HG03045 (cell line): ENCODE measurements at regions not wholly inside any gene's neighbourhood (a gene's known extent, or its start where the extent isn't known, plus 50 kb on each side); places are given as distances from the start of the nearest gene placed in this dataset.
A peak's percentile ranks its signal among the peaks of the same experiment; 100 is the strongest.

Source experiments
- ATAC-seq: cut with Tn5 transposase; IDR thresholded peaks from one replicate; pipeline ENCODE4 v1.9.1; 2021; ENCODE audit warnings: mild to moderate bottlenecking, moderate library complexity; ENCODE audit not compliant: unreplicated experiment

DNA sequence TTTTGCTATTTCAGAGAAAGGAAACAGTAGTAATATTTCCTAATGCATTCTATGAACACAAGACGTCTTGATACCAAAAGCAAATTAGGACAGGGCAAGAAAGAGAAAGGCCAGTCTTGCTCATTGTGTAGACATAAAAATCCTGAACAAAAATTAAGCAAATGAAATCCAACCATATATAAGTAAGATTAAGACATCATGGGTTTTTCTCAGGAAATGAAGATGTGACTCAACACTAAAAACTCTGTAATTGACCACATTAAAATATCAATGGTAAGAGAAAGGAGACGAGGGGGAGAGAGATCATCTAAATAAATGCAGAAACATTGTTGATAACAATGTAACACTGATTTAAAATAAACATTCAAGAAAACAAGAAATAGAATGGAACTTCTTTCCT lies 205.4 kb downstream of the SOD2 start:
- ATAC-seq, result no peak

DNA sequence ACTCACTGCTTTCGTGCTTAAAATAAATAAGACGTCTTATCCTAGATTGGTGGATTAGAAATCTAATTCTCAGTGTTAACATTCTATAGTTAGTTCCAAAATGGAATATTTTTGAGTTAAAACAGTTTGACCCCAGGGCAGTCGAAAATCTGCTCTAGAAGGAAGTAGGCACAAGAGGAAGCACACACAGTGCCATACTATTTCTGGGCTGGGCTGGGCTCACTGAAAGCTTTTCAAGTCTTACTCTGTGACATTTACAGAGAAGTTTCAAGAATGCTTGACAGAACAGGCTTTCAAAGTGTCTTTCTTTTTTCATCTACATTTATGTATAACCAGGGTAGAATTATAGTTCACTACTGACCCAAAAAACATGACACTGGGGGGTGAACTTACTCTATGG lies 209.8 kb downstream of the SOD2 start:
- ATAC-seq, result no peak

DNA sequence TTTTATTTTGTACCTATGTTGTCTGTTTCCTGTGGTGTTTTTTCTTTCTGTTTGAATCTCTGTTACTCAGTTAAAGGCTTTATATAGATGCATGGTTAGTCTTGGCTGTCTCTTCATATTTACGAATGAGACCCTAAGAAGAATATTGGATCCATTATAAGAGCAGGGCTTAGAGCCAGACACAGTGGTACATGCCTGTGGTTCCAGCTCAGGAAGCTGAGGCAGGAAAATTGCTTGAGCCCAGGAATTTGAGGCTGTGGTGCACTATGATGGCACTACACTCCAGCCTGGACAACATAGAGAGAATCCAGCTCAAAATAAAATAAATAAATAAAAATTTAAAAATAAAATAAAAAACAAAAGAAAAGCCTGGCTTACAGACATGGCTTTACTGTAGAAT lies 211.1 kb downstream of the SOD2 start:
- no peak for ATAC-seq

DNA sequence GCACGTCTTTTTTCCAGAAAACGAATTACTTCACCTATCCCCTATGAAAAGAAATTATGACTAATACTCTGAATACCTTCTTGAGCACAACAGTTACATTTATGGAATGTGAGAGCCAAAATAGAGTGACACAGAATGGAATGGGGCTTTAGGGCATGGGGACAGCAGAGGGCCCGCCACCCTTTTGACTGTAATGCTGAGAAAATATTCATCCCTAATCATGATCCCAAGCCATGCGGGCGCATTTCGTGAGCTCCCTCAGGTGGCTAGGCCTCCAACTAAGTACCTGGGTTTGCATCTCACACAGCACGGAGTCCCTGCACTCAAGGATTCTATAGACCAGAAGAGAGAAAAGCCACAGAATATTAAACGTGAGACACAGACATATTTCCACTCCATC lies 212.6 kb downstream of the SOD2 start:
- ATAC-seq, result no peak

- ATAC-seq, result no peak
These were observed 213.9 kb downstream of the SOD2 start for GRCh38 chr6:159479146-159479545.

DNA sequence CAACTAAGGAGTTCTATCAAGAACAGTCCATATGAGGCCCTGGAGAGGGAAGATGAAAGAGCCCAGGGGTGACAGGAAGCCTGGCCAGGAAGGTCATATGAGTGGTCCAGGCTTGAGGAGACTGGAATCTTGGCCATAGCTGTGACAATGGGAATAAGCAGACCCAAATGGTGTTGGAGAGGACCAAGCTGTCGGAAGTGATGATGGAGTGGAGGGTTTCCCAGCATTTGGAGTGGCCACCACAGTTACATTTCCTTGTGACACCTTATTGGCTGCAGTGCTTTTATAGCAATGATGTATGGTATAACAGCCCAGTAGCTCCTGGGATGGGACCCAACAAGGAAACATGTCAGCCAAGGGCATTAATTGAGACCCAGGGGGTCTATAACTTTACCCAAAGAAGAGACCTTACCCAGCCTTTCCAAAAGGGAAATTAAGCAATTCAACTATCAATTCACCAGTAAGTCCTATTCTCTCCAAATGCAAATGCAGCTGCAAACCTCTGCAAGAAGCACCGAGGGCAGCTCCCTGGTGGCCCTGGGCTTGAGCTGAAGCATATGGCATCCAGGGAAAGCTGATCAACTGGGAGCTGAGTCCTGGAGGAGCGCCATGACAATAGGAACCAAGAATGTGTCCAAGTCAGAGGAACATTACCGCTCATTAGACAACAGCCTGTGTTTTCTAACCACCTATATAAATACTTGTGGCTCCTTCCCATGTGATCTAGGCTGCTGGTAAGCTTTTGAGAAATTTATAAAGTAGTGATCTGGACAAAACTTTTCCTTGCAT lies 219.4 kb downstream of the SOD2 start:
- no peak for ATAC-seq

GRCh38 chr6:159470397-159470796 lies 222.6 kb downstream of the SOD2 start:
- ATAC-seq, result no peak

DNA sequence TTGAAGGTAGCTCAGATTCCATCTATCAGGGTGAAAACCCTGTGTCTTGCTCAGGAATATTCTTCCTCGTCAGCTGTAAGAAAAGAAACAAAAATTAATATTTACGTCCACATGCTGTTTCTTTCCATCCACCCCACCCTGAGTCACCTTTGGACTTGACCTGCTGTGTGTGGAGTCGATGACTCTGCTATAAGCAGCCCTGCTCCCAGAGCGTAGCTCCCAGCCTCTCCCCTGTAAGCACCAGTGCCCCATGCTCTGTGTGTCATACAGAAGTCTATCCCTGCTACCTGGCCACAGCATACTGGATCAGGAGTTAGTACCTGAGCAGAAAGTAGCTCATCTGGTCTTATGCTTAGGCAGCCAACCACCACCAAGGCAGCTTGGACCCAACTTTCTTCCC lies 223.6 kb downstream of the SOD2 start:
- no peak for ATAC-seq

- no peak for ATAC-seq
These were observed 224.0 kb downstream of the SOD2 start for GRCh38 chr6:159468994-159469393.

DNA sequence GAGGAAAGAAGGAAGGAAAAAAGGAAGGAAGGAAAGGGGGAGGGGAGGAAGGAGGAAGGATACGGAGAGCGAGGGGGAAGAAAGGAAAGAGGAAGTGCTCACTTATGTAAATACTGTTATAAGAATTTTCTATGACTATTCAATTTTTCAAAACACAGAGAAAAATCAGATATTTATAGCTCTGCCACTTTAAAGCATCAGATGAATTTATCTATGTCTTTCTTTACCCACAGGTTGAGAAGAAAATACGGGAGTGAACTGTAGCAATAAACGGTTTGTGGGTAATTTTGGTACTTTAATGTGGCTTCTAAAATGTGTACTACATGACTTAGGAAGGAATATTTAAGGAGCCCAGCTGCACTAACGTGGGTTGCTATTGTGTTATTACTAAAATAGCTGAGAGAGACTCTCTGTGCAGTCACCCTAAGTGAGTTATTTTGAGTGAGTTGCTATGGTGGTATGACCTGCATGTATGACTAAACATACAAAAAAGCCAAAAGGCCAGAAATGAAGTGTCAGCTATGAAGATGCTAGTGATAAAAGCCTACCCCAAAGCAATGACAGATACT lies 225.5 kb downstream of the SOD2 start:
- peak; percentile 63 for ATAC-seq

DNA sequence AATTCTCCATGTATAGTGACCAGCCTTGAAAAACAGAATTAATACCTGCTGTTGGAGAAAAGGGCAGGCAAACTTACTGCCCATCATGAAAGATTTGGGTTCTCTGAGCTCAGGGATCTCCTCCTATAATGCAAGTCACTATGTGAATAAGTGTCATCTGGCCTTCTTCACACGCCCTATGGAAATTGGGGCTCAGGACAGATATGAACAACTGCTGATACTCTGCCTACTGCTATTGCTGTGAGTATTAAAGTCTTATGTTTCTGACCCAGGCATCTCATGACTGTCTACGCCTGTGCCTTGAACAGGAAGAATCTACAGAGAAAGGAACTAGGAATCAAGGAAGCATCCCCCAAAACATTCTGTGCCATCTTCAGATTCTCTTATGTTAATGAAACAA lies 226.1 kb downstream of the SOD2 start:
- no peak for ATAC-seq

DNA sequence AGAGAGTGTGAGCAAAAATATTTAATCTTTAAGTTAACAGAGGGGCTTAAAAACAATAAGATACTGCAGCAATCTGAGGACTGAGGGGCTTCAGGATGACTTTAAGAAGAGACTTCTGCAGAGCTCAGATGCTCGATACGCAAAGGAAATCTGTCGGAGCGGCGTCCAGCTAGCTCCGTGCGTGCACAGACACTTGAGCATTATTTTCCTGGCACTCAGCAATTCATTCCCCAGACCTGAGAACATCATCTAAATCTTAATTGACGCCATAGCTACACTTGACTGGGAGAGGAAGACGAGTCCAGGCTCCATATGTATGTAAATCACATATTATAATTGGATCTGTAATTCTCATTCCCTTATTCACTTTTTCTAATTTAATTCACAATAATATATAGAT lies 228.2 kb downstream of the SOD2 start:
- no peak for ATAC-seq

DNA sequence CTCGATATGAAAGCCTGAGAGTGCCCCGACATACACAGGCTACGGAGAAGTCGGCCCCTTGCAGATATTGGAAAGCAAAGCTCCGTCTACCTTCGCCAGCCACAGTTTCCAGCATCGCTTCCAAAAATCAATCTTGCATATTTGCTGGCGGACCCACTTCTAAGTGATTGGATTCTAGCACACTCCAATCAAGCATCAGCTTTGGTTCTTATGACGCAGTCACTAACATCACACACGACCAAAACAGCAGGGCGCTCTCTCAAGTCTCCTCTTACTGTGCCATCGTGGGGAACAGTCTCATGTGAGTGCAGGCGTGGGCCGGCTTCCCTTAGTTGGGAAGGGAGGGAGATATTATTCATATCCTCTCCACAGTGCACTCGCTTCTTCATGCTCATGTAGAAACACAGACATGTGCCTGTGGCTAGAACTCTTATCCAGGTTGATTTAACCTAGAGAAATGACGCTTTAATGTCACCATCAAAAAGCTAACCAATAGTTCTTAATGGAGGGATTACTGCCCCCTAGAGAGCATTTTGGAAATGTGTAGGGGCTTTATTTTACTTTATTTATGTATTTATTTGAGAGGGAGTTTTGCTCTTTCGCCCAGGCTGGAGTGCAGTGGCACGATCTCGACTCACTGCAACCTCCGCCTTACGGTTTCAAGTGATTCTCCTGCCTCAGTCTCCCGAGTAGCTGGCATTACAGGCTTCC lies 229.8 kb downstream of the SOD2 start:
- ATAC-seq, result no peak

- no peak for ATAC-seq
These were observed 230.6 kb downstream of the SOD2 start for GRCh38 chr6:159462431-159462830.

GRCh38 chr6:159461998-159462397 lies 231.0 kb downstream of the SOD2 start:
- no peak for ATAC-seq

- no peak for ATAC-seq
These were observed 231.8 kb downstream of the SOD2 start for GRCh38 chr6:159461266-159461665.

DNA sequence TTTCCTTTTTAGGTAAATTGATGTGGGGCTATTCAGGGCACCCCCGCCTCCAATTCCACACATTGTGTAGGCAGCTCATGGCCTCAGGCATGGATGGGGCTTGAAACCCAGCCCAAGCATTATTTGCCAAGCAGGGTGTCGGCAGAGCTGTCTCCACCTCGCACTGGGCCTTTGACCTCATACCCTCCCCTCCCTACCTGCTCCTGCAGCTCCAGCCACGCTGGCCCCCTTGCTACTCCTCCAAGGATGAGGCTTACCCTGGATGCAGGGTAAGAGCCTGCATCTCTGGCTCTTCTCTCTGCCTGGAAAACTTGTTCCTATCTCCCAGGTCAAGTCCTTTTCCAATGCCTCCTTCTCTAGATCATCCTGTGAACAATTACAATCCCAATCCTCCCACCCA lies 232.6 kb downstream of the SOD2 start:
- no peak for ATAC-seq

- no peak for ATAC-seq
These were observed 236.7 kb downstream of the SOD2 start for GRCh38 chr6:159456349-159456748.

DNA sequence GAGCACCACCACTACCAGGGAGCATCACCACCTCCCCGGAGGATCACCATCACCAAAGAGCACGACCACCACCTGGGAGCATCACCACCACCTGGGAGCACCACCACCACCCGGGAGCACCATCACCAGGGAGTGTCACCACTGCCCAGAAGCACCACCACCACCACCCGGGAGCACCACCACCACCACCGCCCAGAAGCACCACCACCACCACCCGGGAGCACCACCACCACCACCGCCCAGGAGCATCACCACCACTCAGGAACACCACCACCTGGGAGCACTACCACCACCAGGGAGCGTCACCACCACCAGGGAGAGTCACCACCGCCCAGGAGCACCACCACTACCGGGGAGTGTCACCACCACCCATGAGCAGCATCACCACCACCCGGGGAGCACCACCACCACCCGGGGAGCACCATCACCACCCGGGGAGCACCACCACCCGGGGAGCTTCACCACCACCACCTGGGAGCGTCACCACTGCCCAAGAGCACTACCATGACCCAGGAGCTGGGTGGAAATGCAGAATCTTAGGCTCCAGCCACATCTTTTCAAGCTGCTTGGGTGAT lies 237.3 kb downstream of the SOD2 start:
- ATAC-seq, result no peak

- no peak for ATAC-seq
These were observed 242.1 kb downstream of the SOD2 start for GRCh38 chr6:159450815-159451465.

GRCh38 chr6:159446340-159446739 lies 246.7 kb downstream of the SOD2 start:
- ATAC-seq, result no peak
